ENCODE measurements at regions not wholly inside any gene's neighbourhood (a gene's known extent, or its start where the extent isn't known, plus 50 kb on each side); places are given as distances from the start of the nearest gene placed in this dataset.

DNA sequence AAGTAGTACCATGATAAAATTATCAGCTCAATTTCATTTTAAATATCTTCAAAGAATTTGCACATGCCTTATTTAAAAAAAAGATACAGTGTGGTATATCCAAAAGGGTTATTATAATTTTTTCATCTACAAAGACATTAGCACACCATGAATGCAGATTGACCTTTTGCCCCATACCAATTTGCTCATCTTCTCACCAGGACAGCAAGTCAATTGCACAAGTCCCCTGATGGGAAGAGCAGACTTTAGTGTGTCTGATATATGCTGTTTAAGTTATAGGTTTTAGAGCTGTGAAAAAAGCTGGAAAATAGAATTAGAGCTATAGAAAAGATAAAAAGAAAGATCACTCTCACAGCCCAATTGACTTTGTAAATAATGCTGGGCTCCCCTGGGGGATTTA lies 325.8 kb upstream of the CDH6 start:
- FAIRE-seq (no peak), DNase-seq (ENCODE audit: low spot score in 2 of 2) (no peak)

DNA sequence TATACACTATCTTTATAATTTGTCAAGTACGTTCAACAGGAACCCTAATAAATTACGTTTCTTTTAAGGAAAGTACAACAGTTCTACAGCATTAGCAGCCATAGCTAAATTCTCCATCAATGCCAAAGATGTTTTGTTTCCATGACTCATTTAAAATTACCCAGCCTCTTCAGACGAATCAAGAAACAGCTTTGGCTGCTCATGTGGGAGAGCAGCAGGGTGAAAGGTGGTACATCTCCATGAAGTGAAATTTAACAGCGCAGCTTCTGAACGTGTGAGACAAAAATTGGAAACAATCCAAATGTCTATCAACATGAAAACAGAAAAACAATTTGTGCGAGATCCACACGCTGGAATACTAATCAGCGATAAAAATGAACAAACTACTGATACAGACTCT lies 327.3 kb upstream of the CDH6 start:
- no peak for FAIRE-seq
- DNase-seq (ENCODE audit: low spot score in 2 of 2): no peak

DNA sequence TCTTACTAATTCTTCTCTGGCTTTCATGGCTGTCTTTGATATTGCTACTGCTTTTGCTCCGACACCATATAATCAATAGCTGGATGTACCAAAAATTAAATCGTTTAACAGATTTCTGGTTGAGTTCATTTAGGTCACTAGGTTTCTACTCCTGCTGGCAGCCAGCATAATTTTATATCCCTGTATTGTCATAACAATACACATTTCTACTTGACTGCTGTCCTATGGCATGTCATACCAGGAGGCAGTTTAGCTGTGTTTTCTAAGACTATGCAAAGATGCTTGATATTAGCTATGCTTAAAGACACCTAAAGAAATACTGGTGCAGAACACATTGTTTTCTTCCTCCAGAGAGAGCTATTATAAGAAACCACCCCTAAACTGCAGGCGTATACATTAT lies 337.2 kb upstream of the CDH6 start:
- FAIRE-seq: no peak

DNA sequence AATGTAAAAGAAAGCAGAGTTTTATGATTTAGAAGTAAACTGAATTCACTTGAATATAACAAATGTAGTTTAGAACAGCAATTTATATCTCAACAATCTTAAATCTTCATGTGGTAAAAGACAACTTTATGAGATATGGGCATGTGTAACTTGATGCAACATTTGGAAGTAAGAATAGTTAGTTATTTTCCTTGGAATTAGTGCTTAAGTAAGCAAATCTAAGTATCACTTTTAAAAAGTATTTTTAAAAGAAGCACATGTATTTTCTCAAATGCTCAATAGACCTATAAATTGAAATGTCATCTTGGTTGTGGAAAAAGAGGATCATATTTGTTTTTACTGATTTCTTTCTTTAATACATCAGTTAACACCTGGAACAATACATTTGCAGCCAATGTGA lies 340.3 kb upstream of the CDH6 start:
- FAIRE-seq: no peak

More for the DNA sequence above, 337.2 kb upstream of the CDH6 start:
- DNase-seq (ENCODE audit: low spot score in 2 of 2): no peak

DNA sequence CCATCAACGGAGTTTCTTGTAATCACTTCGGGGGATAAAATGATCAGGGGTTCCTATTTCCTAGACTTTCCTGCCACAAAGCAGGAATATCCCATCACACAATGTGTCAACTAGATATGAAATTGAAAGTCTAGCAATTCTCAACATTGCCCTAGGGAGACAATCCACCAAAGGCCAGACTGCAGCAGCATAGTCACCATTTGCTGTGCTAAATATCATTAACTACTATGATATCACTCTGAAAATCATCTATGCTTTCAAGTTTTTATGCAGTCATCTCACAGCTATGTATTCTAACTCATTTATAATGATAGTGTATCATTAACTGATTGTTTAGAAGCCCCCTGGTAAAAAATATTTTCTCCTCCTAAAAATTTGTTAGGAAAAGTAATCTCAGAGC lies 342.6 kb upstream of the CDH6 start:
- FAIRE-seq: no peak
- no peak for DNase-seq (ENCODE audit: low spot score in 2 of 2)

More for the DNA sequence above, 340.3 kb upstream of the CDH6 start:
- DNase-seq (ENCODE audit: low spot score in 2 of 2): no peak

DNA sequence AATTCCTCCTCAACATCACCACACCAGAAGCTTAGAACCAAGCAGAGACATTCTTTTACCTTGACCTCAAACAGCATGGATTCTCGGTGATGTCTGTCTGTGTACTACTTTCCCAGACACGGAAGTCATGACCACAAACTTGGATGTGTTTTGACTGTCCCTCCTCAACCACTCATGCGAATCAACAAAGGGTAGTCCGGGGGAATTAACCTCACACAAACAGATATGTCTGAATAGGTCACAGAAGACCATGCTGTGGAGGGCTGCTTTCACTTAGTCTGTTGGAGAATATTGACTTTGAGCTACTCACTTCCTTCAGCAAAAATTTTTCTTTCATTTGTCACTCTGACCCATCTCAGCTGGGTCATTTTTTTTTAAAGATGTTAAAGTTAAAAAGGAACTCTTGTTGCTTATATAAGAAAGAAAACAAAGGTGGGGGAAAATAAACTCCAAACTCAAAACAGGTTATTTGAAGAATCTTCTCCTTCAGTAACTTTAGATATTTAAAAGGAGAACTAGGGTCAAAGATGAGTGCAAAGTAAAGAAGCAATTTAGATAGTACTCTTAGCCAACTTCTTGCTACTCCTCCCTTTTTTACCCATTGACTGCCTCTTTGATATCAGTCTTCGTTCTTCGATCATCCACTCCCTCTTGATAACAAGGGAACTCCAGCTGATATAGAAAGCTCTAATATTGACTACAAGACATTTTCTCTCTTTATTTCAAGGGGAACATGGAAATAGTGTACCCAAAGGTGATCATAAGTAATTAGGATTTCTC lies 343.4 kb upstream of the CDH6 start:
- DNase-seq (ENCODE audit: low spot score in 2 of 2) (no peak), FAIRE-seq (no peak)

DNA sequence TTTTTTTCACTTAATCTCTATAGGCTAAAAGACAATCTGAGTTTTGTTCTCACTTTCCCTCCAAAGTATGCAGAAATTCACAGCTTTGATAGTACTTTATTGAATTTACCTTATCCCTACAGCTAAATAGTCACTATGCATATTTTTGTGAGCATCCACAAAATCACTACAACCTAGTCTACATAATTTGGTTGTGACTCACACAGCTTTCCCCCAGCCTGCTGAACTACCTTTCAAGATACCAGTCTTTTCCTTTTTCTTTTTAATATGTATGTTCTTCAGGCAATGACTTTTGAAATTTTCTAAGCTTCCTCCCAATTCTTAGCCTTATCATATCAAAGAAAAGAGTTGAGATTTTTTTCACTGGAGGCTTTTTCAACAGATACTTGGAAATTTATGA lies 347.3 kb upstream of the CDH6 start:
- DNase-seq (ENCODE audit: low spot score in 2 of 2) (no peak), FAIRE-seq (no peak)

DNA sequence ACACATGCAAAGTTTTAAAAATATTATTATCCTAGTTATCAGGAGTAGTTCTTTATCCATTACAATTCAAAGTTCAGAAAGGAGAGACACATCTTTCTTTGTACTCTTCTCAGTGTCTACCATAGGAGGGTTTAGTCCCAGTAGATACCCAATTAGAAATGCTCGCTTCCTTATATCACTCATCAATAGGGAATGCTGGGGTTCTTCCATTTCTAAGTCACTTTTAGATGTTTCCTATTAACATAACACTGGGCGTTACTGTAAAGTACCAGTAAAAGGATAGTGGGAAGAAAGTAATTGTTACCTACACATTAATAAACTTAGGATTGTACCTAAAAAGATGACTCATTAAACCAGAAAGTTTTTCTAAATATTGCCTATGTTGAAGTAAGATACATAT lies 348.3 kb upstream of the CDH6 start:
- DNase-seq (ENCODE audit: low spot score in 2 of 2) (no peak), FAIRE-seq (no peak)

DNA sequence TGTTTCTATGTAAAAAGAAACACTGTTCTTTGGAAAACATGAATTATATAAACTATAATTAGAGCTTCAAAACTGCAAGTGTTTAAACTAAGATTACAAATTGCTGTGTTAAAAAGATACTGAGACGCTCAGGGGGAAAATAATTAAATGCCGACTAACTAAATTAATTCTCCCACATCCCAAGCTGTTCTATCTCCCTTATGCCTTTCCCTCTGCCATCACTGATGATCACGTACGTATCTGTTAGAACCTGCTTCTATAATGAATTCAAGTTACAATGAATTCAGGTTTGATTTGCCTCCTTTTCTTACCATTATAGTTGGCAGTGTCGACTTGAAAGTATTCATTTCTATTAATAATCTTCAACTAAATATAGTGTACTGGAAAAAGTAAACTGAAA lies 349.9 kb upstream of the CDH6 start:
- DNase-seq (ENCODE audit: low spot score in 2 of 2) (no peak), FAIRE-seq (no peak)

DNA sequence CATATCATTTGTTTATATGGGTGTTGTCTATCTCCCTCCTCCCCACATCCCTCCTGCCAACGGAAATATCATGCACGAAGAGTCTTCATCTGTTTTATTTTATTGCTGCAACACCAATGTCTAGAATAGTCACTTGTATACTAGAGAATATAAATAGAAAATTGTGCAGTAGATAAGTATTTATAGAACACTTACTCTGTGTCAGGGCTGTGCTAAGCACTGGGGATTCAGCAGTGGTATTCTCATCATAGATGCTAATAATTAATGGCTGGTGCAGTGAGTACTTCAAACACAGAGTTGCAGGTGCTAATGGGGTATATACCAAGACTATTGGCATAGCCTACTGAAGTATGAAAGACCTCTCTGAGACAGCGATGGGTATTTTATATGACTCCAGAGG lies 353.5 kb upstream of the CDH6 start:
- FAIRE-seq (no peak), DNase-seq (ENCODE audit: low spot score in 2 of 2) (no peak)

DNA sequence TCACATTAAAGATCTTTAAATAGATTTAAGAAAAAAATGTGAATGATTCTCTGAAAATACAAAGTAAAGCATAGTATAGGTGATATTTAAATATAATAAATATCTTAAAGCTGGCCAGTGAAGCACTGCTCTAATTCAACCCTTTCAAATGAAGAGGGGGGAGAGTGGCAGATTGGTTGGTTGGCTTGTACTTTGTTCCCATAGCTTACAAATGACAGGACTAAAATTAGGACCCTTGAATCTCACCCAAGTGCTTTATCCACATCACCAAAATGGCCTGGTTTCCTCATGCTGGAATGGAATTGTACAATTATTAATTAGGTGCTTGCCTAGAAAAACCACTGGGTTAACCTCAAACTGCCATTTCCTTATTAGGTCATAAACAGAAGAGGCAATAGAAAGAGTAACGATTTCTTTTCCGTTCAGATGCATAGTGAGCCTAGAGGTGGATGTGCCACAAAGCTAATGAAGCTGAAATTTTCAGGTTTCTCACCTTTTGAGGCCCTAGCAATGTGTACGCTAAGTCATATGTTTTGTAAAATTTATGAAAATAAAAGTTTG lies 354.5 kb upstream of the CDH6 start:
- DNase-seq (ENCODE audit: low spot score in 2 of 2) (no peak), FAIRE-seq (no peak)

DNA sequence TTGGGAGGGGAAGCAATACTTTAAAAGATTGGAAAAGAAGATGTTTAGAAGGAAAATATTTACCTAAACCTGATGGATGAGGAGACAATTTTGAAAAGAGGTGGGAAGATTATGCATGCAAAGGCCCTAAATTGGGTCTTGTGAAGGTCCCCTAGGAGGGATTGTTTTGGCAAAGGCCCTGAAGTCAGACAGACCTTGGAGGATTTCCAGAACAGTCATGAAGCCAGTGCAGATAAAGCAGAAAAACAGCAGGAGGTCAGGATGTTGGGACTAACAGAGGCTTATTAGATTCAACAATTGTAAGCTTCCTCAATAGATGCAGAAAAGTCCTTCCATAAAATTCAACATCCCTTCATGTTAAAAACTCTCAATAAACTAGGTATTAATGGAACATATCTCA lies 361.0 kb upstream of the CDH6 start:
- no peak for FAIRE-seq
- no peak for DNase-seq (ENCODE audit: low spot score in 2 of 2)

DNA sequence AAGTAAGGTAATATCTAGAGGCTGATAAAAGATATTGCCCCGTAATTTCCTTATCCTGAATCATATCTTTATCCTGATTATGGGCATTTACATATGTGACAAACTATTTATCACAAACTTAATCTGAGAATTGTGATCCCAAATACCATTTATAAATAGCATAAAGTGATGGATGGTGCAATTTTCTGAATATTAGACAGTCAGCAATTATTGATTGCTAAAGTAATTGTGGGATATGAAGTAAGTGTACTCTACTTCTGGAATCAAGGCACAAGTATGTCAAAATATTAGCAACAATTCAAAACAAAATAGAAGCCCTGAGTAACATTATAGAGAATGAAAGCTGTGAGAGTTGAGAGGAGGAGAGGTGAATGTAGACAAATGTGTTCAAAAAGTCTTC lies 361.9 kb upstream of the CDH6 start:
- DNase-seq (ENCODE audit: low spot score in 2 of 2) (no peak), FAIRE-seq (no peak)

DNA sequence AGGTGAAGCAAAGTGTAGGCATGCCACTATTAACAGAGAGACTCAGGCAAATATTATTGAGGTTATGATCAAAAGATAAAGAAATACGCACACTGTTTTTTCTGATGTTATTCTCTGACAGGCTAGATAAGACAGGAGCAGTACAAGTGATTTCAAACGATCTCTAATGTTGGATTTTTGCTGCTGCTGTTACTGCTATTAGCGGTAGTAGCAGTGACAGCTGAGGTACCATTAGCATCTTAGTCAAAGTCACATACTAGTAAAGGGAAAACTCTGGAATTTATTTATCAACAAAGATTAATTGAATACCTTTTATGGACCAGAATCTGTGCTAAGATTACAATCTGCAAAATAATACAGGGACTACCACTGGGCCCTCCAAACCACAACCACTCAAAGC lies 362.4 kb upstream of the CDH6 start:
- FAIRE-seq (no peak), DNase-seq (ENCODE audit: low spot score in 2 of 2) (no peak)

DNA sequence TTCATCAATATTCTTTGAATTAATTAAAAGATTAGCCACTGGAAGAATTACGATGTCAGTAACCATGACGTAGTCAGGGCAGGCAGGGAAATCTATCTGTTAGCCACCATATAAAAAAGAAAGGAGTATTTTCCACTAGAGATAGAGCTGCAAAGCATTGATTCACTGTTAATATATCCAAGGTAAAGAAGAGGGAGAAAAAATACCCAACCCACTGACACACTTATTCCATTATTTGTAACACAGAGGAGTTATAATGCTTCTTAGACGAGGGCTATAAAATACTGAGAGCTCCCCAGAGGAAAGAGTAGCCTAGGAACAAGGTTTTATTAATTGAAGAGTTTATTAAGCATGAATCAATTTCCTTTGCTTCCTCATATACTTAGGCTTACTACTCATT lies 382.2 kb upstream of the CDH6 start:
- FAIRE-seq (no peak), DNase-seq (ENCODE audit: low spot score in 2 of 2) (no peak)

DNA sequence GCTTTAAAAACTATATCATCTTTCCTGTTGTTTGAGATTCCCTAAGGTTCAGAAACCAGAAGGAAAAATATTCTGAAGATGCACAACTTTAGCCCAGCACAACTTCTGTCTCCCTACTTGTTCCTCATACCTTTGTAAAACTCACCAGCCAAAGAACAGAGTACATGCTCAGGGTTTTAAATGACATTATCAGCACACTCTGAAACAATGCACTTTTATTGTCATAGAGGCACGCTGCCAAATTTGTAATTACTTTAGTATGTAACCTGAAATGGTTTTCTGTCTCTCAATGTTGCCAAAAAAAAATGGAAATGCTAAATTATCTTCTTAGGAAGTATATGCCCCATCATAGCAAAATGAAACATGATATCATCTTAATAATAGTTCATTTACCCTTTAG lies 383.6 kb upstream of the CDH6 start:
- FAIRE-seq: no peak

DNA sequence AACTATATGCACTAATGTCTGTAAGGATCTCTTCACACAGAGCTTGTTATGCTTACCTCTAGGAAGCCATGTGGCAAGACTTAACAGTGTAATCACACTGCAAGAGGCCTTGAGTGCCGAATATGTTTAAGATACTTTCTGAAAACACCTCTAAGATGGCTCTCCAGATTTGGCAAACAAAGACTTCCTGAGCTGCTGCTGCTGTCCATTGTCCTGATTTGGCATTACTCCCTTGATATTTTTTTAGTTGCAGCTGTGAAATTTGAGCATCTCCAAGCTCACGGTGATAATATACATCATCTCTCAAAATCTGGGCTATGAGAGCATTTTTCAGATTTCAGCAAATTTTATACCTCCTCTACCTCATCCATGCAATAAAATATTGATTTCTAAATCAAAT lies 384.5 kb upstream of the CDH6 start:
- no peak for DNase-seq (ENCODE audit: low spot score in 2 of 2)
- no peak for FAIRE-seq

More for the DNA sequence above, 383.6 kb upstream of the CDH6 start:
- DNase-seq (ENCODE audit: low spot score in 2 of 2): no peak

DNA sequence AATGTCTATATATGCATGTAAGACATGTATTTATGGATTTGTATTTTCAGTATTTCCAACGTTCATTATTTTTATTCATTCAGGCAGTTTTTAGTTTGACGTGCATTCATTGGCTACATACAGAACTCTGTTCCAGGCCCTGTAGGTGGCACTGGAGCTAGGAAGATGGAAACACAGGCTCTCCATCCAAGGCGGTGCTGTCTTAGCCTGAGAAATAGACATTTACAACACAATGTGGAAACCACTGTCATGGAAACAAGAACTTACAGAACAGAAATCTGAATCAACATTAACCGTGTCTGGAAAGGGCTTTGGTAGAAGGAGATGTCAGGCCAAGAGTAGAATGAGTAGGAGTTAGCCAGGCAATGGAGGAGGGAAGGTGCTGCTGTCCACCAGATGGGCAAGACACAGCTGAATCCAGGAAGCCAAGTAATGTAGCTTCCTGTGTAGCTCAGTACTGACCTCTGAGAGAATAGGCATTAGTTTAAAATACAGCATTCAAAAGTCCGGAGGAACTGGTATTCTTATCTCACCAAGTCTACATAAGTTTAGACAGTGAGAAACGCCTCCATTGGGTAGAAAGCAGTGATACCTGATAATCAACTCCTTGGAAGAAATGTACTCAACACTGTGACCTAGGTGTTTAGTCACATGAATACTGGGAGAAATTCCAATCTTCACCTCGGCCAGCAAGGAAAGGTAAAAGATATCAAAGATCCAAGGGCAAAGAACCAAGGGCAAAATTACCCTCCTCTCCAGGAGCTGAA lies 388.6 kb upstream of the CDH6 start:
- FAIRE-seq (no peak), DNase-seq (ENCODE audit: low spot score in 2 of 2) (no peak)

DNA sequence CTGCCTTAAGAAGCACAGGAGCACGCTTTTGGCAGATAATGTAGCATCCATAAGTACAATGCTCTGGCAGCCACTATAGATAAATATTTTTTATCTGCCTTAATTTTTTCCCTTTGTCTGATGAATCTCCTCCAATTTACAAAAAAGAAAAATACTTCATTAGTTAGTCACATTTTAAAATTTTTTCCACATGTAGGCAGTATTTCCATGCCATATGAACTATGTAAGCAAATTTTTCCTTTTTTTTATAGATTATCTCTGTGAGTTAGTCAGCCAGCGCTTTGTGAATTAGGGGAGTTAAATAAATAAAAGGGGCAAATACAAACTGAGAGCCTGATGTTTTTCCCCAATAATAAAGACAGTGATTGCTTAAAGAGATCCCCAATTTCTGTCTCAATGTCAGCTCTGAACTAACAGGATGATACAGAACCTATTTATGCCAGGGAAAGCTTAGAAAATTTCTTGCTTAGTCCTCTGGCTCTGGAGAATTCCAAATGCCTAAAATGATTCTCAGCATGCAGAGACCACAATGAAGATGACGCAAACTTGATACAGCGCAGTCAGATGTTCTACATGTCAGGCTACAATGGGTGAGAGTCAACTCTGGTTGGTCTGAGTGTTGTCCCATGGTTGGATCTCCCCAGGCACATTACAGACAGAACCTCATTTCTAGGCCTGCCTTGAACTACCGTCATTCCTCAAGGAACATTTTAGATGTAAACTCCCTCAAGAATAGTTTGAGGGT lies 390.4 kb upstream of the CDH6 start:
- no peak for FAIRE-seq
- no peak for DNase-seq (ENCODE audit: low spot score in 2 of 2)

DNA sequence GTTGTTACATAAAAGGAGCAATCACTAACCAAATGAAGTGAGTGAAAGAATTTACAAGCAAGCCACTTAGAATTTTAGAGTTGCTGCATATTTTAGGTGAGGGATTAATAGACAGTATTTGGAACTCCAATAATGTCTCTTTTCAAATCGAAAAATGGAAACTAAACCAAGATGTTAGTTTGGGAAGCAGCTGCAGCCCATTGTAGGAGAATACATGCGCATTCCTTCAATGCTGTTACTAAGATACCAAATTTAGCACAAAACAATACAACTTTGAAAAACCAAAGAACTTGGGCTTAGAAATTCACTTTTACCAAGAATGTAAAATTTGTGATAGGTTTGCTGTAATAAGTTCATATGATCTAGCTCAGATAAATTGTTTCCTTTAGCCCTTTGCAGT lies 411.8 kb upstream of the CDH6 start:
- FAIRE-seq (no peak), DNase-seq (ENCODE audit: low spot score in 2 of 2) (no peak)

DNA sequence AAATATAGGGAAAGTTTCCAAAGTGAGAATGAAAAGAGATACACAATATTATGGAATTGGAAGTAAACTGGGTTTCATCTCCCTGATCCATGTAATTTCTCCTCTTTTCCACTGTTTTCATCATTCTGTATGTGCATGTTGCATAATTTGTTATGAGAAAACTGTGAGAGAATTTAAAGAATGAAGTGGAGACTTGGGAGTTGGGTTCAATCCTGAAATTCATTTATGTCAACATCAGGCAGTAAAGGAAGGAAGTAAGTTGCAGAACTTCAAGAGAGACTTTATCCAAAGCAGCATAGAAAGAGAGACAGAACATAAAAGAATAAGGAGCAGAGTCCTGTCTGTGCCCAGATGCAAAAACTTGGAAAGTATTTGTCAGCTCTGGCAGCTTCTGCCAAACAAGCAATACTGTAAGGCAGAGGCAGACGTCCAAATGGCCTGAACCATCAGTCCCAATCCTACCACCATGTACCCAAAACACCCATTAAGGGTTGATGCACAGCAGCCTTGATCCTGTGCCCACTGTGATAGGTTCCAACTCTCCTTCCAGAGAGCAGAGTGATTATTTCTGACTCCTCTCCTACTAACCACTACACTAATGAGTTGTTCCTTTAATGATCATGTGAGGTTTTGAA lies 425.3 kb upstream of the CDH6 start:
- no peak for DNase-seq (ENCODE audit: low spot score in 2 of 2)
- no peak for FAIRE-seq

Measured in frontal cortex (tissue), 3 donors.